K562 (cell line): ENCODE measurements at regions not wholly inside any gene's neighbourhood (a gene's known extent, or its start where the extent isn't known, plus 50 kb on each side); places are given as distances from the start of the nearest gene placed in this dataset.

Source experiments
- BMI1 ChIP-seq: fragments of 150-350 bp; IDR thresholded peaks from 2 replicates; pipeline ENCODE4 v1.6.1; 2014; ENCODE audit warnings: low read length
- CCAR2 ChIP-seq: fragments of 200-400 bp; formaldehyde crosslinking; IDR thresholded peaks from 2 replicates; pipeline ENCODE4 v1.6.1; 2017; ENCODE audit warnings: mild to moderate bottlenecking, low read depth, low read length
- KDM2B ChIP-seq: fragments of 250-450 bp; sonication (Bioruptor Pico); IDR thresholded peaks from 2 replicates; pipeline ENCODE4 v1.8.0; 2021; ENCODE audit warnings: mild to moderate bottlenecking, moderate library complexity
- POLR3G ChIP-seq: IDR thresholded peaks from 2 replicates; pipeline ENCODE4 v1.6.1; 2011; ENCODE audit not compliant: insufficient read length, insufficient replicate concordance; ENCODE audit errors: extremely low read depth
- PURB ChIP-seq: sonication (generic); formaldehyde crosslinking; IDR thresholded peaks from 2 replicates; pipeline ENCODE4 v1.9.0; 2021; ENCODE audit warnings: low read depth, mild to moderate bottlenecking, missing genetic modification reagents
- RAD51 ChIP-seq: fragments of 450-650 bp; IDR thresholded peaks from 2 replicates; pipeline ENCODE4 v1.7.1; 2016; ENCODE audit warnings: low read depth, mild to moderate bottlenecking, borderline replicate concordance
- RBM17 ChIP-seq: fragments of 200-400 bp; formaldehyde crosslinking; IDR thresholded peaks from 2 replicates; pipeline ENCODE4 v1.6.1; 2017; ENCODE audit warnings: low read depth, mild to moderate bottlenecking, low read length, borderline replicate concordance
- SETDB1 ChIP-seq: IDR thresholded peaks from one replicate; pipeline ENCODE4 v1.6.1; 2012; ENCODE audit warnings: low read length, control low read depth, inconsistent platforms
- SP2 ChIP-seq: IDR thresholded peaks from 2 replicates; pipeline ENCODE4 v1.6.1; 2011; ENCODE audit warnings: mild to moderate bottlenecking, low read depth, low read length, moderate library complexity; ENCODE audit not compliant: poor library complexity, severe bottlenecking; ENCODE audit errors: extremely low read depth
- TCF7L2 ChIP-seq: fragments of 150-350 bp; IDR thresholded peaks from 2 replicates; pipeline ENCODE4 v1.6.1; 2016; ENCODE audit warnings: low read depth, mild to moderate bottlenecking, low read length, moderate library complexity
- TGIF2 ChIP-seq: sonication (generic); formaldehyde crosslinking; IDR thresholded peaks from 2 replicates; pipeline ENCODE4 v1.8.1; 2022; ENCODE audit warnings: mild to moderate bottlenecking, missing genetic modification reagents, moderate library complexity
- YBX1 ChIP-seq: fragments of 450-650 bp; IDR thresholded peaks from 2 replicates; pipeline ENCODE4 v1.7.1; 2016; ENCODE audit warnings: mild to moderate bottlenecking
- ZNF586 ChIP-seq: fragments of 450-650 bp; formaldehyde crosslinking; conservative IDR thresholded peaks from 2 replicates; pipeline ENCODE4 v1.4.0; 2020; ENCODE audit warnings: mild to moderate bottlenecking, moderate library complexity
- ZNF778 ChIP-seq: fragments of 450-650 bp; formaldehyde crosslinking; IDR thresholded peaks from 2 replicates; pipeline ENCODE4 v1.4.0; 2020; ENCODE audit warnings: mild to moderate bottlenecking, moderate library complexity
- ZSCAN32 ChIP-seq: fragments of 450-650 bp; formaldehyde crosslinking; IDR thresholded peaks from 2 replicates; pipeline ENCODE4 v1.4.0; 2020; ENCODE audit warnings: mild to moderate bottlenecking, moderate library complexity
- TF ChIP-seq, protein P1 (sequence below): fragments of 250-450 bp; sonication (Bioruptor Pico); IDR thresholded peaks from 2 replicates; pipeline ENCODE4 v1.5.0; 2021; ENCODE audit warnings: mild to moderate bottlenecking, moderate library complexity
- TF ChIP-seq, protein P2 (sequence below): fragments of 450-650 bp; IDR thresholded peaks from 2 replicates; pipeline ENCODE4 v1.6.1; 2017; ENCODE audit warnings: antibody characterized with exemption, mild to moderate bottlenecking
- TF ChIP-seq, protein P3 (sequence below): fragments of 250-450 bp; sonication (Bioruptor Pico); IDR thresholded peaks from 2 replicates; pipeline ENCODE4 v1.8.0; 2022; ENCODE audit warnings: inconsistent platforms, mild to moderate bottlenecking, moderate library complexity, borderline replicate concordance

DNA sequence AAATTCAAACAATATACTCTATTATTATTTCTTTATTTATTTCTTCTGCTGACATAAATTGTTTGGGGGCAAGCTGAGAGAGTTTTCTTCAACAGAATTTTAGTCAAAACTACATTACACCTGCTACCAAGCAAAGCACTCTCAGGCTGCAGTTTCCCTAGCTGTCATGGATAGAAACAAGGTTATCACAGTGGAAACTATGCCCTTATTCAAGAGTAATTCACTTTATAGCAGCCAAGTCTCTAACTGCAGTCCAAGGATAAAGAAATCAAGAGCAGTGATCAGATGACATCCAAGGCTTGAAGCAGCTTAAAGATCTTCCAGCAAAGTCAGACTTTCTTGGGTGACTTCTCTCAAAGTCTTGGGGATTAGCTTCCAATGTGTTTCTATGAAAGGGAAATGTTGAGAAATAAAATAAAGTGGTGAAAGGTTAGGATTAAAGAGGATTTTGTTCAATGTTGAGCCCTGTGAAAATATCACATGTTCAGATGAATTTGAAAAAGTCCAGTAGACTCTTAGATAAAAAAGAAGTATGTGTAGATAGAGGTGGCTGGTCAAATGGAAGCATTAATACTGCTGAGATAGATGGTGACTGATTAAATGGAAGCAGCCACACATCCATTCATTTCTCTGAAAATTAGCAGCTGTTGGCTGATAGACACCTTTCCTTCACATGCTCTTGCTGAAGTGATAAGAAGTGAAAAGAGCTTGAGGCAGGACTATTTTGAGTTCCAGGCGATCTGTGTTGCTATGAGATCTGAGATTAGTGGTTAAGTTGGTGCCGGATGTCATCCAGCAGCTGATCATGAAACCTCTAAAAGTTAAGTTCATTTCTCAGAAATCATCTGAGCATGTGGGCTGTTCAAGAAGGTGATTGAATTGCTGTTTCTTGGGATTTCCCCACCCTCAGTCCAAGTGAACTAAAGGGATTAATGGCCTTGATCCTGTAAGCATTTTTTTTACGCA is 257.8 kb upstream of the BTG1 start (continued):
- TF ChIP-seq ZSCAN32 (CRISPR knock-in tag) (no peak), TGIF2 (CRISPR knock-in tag) (no peak), SETDB1 (no peak), PURB (CRISPR knock-in tag) (no peak), BMI1 (no peak), ZNF586 (no peak), SP2 (no peak), POLR3G (no peak), RBM17 (no peak), CCAR2 (no peak), KDM2B (CRISPR knock-in tag) (no peak), YBX1 (no peak), ZNF778 (CRISPR knock-in tag) (no peak), TCF7L2 (no peak), RAD51 (peak; percentile 61)
- TF ChIP-seq, protein P1, sequence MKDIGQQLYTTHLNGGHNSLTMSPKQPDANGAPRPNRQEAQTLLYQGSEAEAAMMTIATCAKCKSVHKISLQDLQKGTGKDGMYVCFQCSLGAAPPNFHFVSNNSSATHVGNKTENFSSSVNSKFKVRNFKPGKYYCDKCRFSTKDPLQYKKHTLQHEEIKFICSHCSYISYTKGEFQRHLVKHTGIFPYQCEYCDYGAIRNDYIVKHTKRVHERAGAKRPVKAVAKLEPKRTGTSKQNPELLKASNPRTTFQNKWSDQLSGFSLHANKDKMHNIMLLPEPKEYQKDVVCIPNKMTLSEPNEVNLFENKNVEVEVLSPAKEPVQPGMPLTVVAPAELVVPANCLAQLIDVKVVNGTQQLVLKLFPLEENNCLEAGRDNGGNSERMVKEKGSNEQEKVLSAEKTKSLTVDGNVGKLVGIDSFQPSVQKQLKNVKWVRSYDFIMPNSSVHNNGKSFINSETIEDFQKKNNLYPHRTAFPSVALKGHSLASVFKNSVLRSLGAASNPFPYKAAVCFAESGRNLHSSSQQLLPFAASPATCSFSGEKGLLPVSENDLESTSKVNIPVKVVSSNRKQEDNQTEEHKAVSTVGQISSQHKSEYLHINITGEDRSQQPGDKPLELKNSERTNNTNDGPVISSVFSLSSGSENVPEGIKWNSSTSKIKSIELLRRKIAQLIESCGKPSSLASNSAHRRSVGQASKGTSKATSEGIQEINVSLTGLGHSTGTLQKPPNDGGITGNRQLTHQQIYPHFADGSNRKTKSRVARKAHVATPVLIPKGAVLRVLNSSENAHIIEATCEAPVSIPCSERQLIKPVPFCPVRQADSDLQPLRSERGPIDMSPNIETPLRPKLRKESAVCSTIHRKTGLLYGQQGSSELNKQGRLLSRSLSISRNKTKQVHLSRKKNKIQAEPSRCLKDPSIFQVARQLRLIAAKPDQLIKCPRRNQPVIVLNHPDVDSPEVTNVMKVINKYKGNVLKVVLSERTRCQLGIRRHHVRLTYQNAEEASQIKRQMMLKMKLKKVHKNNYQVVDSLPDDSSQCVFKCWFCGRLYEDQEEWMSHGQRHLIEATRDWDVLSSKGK (CRISPR knock-in tag): no peak
- TF ChIP-seq, protein P2, sequence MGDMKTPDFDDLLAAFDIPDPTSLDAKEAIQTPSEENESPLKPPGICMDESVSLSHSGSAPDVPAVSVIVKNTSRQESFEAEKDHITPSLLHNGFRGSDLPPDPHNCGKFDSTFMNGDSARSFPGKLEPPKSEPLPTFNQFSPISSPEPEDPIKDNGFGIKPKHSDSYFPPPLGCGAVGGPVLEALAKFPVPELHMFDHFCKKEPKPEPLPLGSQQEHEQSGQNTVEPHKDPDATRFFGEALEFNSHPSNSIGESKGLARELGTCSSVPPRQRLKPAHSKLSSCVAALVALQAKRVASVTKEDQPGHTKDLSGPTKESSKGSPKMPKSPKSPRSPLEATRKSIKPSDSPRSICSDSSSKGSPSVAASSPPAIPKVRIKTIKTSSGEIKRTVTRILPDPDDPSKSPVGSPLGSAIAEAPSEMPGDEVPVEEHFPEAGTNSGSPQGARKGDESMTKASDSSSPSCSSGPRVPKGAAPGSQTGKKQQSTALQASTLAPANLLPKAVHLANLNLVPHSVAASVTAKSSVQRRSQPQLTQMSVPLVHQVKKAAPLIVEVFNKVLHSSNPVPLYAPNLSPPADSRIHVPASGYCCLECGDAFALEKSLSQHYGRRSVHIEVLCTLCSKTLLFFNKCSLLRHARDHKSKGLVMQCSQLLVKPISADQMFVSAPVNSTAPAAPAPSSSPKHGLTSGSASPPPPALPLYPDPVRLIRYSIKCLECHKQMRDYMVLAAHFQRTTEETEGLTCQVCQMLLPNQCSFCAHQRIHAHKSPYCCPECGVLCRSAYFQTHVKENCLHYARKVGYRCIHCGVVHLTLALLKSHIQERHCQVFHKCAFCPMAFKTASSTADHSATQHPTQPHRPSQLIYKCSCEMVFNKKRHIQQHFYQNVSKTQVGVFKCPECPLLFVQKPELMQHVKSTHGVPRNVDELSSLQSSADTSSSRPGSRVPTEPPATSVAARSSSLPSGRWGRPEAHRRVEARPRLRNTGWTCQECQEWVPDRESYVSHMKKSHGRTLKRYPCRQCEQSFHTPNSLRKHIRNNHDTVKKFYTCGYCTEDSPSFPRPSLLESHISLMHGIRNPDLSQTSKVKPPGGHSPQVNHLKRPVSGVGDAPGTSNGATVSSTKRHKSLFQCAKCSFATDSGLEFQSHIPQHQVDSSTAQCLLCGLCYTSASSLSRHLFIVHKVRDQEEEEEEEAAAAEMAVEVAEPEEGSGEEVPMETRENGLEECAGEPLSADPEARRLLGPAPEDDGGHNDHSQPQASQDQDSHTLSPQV: no peak; the same call in 1 of the 2 replicates
- TF ChIP-seq, protein P3, sequence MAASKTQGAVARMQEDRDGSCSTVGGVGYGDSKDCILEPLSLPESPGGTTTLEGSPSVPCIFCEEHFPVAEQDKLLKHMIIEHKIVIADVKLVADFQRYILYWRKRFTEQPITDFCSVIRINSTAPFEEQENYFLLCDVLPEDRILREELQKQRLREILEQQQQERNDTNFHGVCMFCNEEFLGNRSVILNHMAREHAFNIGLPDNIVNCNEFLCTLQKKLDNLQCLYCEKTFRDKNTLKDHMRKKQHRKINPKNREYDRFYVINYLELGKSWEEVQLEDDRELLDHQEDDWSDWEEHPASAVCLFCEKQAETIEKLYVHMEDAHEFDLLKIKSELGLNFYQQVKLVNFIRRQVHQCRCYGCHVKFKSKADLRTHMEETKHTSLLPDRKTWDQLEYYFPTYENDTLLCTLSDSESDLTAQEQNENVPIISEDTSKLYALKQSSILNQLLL (CRISPR knock-in tag): no peak
